NCI-H1105 (cell line): ENCODE measurements at regions not wholly inside any gene's neighbourhood (a gene's known extent, or its start where the extent isn't known, plus 50 kb on each side); places are given as distances from the start of the nearest gene placed in this dataset.
"Not testable (repeated sequence)": the region's sequence is repeated elsewhere in the genome, so short reads cannot be mapped to it uniquely, and the experiment has no call there.

Experiments
- DNase-seq: peaks from one replicate; lab custom pipeline; 2025; lab: John Stamatoyannopoulos, UW

- DNase-seq, result peak; percentile 42
These were observed 233.5 kb upstream of the ATP5MC3 start for GRCh38 chr2:175414882-175415487.

GRCh38 chr2:175414191-175414881, 232.8 kb upstream of the ATP5MC3 start:
- no peak for DNase-seq

GRCh38 chr2:175410941-175411340, 229.4 kb upstream of the ATP5MC3 start:
- DNase-seq, result not testable (repeated sequence)

- DNase-seq, result no peak
These were observed 223.3 kb upstream of the ATP5MC3 start for GRCh38 chr2:175404839-175405238.

- no peak for DNase-seq
These were observed 222.2 kb upstream of the ATP5MC3 start for GRCh38 chr2:175403599-175404221.

GRCh38 chr2:175402571-175402970, 221.1 kb upstream of the ATP5MC3 start:
- peak; percentile 30 for DNase-seq

GRCh38 chr2:175401956-175402469, 220.5 kb upstream of the ATP5MC3 start:
- no peak for DNase-seq

GRCh38 chr2:175400975-175401374, 219.5 kb upstream of the ATP5MC3 start:
- DNase-seq, result no peak

- DNase-seq, result no peak
These were observed 217.8 kb upstream of the ATP5MC3 start for GRCh38 chr2:175399326-175399725.

- DNase-seq, result no peak
These were observed 217.3 kb upstream of the ATP5MC3 start for GRCh38 chr2:175398848-175399247.

GRCh38 chr2:175396696-175397095, 215.2 kb upstream of the ATP5MC3 start:
- no peak for DNase-seq

GRCh38 chr2:175393851-175394250, 212.3 kb upstream of the ATP5MC3 start:
- no peak for DNase-seq

- DNase-seq, result no peak
These were observed 201.8 kb upstream of the ATP5MC3 start for GRCh38 chr2:175383286-175383685.

- no peak for DNase-seq
These were observed 192.2 kb upstream of the ATP5MC3 start for GRCh38 chr2:175373729-175374128.

- DNase-seq, result no peak
These were observed 191.5 kb upstream of the ATP5MC3 start for GRCh38 chr2:175372704-175373701.

- DNase-seq, result no peak
These were observed 189.9 kb upstream of the ATP5MC3 start for GRCh38 chr2:175371378-175371777.

GRCh38 chr2:175366815-175367214, 185.3 kb upstream of the ATP5MC3 start:
- peak; percentile 30 for DNase-seq

GRCh38 chr2:175363699-175364098, 182.2 kb upstream of the ATP5MC3 start:
- peak; percentile 66 for DNase-seq

GRCh38 chr2:175362331-175362730, 180.8 kb upstream of the ATP5MC3 start:
- DNase-seq, result peak; percentile 50

GRCh38 chr2:175359710-175360109, 178.2 kb upstream of the ATP5MC3 start:
- no peak for DNase-seq

- DNase-seq, result no peak
These were observed 175.4 kb upstream of the ATP5MC3 start for GRCh38 chr2:175356901-175357300.

GRCh38 chr2:175355246-175355645, 173.7 kb upstream of the ATP5MC3 start:
- no peak for DNase-seq
